HUES64 (cell line): ENCODE measurements at regions not wholly inside any gene's neighbourhood (a gene's known extent, or its start where the extent isn't known, plus 50 kb on each side); places are given as distances from the start of the nearest gene placed in this dataset.

ENCODE experiments used
- H3K27ac ChIP-seq: 2 replicates; pipeline ENCODE4 v1.7.0; 2013; ENCODE audit warnings: low read depth, low read length, inconsistent platforms
- H3K27me3 ChIP-seq: 2 replicates; pipeline ENCODE4 v1.6.1; 2013; ENCODE audit warnings: mild to moderate bottlenecking, low read length; ENCODE audit not compliant: insufficient read depth
- H3K36me3 ChIP-seq: 2 replicates; pipeline ENCODE4 v1.6.1; 2013; ENCODE audit warnings: mild to moderate bottlenecking, low read length; ENCODE audit not compliant: insufficient read depth
- H3K4me1 ChIP-seq: 2 replicates; pipeline ENCODE4 v1.6.1; 2013; ENCODE audit warnings: mild to moderate bottlenecking, low read length, moderate library complexity; ENCODE audit not compliant: insufficient read depth
- H3K4me3 ChIP-seq: 2 replicates; pipeline ENCODE4 v1.5.1; 2013; ENCODE audit warnings: mild to moderate bottlenecking, low read length, moderate library complexity
- H3K9ac ChIP-seq: 2 replicates; pipeline ENCODE4 v1.6.1; 2013; ENCODE audit warnings: mild to moderate bottlenecking, low read depth, low read length
- H3K9me3 ChIP-seq: 2 replicates; pipeline ENCODE4 v1.6.1; 2013; ENCODE audit warnings: low read depth, low read length; ENCODE audit not compliant: insufficient read depth
- WGBS: fragments of 150-250, 120-280 bp; methylation state at CpG from one replicate; pipeline ENCODE4 v1.1.7; 2013; ENCODE audit warnings: missing lambda C conversion rate; 5-methylcytosine and 5-hydroxymethylcytosine counted together

DNA sequence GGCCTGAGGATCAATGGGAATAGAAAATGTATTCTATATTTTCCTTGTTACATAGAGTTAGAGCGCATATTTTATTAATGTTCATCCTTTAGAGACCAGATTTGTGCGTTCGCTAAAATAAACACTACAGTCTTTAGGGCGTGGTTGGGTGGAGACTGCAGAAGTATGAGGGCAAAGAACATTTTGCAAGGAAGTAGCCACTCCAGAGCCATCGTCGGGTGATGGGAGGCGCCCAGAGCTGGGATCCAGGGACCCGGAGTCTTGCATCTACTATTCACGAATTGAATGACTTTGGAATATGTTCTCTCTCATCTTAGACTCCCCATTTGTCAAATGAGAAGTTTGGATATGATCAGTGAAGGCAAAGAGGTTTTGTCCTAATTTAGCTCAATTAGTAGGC lies 154.2 kb upstream of the IRX6 start:
- H3K9ac ChIP-seq: no peak overlapping the region
- WGBS: 96% methylated on average over 9 of the region's 9 CpGs

DNA sequence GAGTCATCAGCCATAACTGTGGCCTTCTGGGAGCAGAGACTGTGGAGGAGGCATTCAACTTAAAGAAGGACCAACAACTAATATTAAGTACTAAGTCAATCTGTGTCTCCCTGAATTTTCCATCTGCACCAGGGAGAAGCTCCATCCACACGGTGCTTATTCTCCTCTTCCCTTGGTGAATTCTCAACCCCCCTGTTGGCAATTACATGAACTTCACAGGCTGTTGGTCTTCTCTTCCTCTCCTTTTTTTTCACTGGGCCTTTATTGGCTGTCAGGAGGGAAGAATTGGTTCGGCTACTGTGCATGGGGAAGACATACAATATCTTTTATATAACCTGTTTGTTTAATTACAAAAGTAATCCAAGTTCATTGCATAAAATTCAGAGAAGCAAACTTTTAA lies 152.8 kb upstream of the IRX6 start:
- H3K36me3 ChIP-seq: no peaks in the 10 kb centered on the region
- H3K4me1 ChIP-seq: no peaks in the 10 kb centered on the region; the same call in none of the 2 replicates
- H3K4me3 ChIP-seq: no peak overlapping the region
- WGBS: 76% methylated on average over 1 of the region's 2 CpGs
- H3K27me3 ChIP-seq: no peaks in the 10 kb centered on the region
- H3K9ac ChIP-seq: no peak overlapping the region
- H3K27ac ChIP-seq: no peak overlapping the region
- H3K9me3 ChIP-seq: no peaks in the 10 kb centered on the region

More for the DNA sequence above, 154.2 kb upstream of the IRX6 start:
- H3K27me3 ChIP-seq: no peaks in the 10 kb centered on the region
- H3K36me3 ChIP-seq: no peaks in the 10 kb centered on the region
- no peaks in the 10 kb centered on the region for H3K9me3 ChIP-seq
- no peak overlapping the region for H3K27ac ChIP-seq
- H3K4me3 ChIP-seq: no peak overlapping the region
- H3K4me1 ChIP-seq: no peaks in the 10 kb centered on the region; the same call in 1 of the 2 replicates

DNA sequence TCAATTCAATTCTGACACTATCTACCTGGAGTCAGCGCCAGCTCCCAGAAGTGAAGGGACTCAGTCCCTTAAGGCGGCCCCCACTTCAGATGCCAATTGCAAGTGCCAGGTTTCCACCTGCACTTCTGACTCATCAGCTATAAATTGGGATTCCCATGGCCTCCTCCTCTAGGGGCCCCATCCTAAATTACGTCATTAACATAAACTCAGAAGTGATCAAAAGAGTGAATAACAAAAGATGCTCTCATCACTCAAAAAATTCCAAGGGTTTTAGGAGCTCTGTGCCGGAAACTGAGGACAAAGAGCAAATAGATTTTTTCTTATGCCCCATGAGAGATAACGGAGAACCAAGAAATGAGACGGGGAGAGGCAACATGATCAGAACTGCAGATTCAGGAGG lies 148.6 kb upstream of the IRX6 start:
- Histone ChIP-seq H3K4me3 (no peak overlapping the region), H3K36me3 (no peaks in the 10 kb centered on the region), H3K27ac (no peak overlapping the region), H3K9ac (no peak overlapping the region), H3K27me3 (no peaks in the 10 kb centered on the region), H3K9me3 (no peaks in the 10 kb centered on the region), H3K4me1 (no peaks in the 10 kb centered on the region; the same call in 1 of the 2 replicates)
- WGBS: 92% methylated on average over 6 of the region's 6 CpGs

DNA sequence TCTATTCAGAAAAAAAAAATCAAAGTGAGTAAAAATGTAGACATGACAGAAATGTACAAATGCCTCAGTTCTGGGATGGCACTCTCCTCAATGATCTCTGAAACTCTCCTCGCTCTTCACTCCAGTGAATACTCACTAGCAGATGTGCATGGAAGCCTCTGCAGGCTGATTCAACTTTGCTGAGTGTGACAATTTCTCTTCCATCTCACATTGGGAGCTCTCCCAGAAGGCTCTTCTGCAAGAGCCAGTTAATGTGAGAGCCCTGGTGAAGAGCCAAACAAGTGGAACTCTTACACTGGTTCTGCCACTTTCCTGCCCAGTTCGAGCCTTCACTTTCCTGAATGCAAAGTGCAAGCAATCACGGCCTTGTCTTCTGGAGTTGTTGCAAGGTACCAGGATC lies 147.1 kb upstream of the IRX6 start:
- no peaks in the 10 kb centered on the region for H3K9me3 ChIP-seq
- H3K27me3 ChIP-seq: no peaks in the 10 kb centered on the region
- no peak overlapping the region for H3K4me3 ChIP-seq
- WGBS: 95% methylated on average over 3 of the region's 3 CpGs
- no peak overlapping the region for H3K9ac ChIP-seq
- no peaks in the 10 kb centered on the region; the same call in 1 of the 2 replicates for H3K4me1 ChIP-seq
- no peaks in the 10 kb centered on the region for H3K36me3 ChIP-seq
- H3K27ac ChIP-seq: no peak overlapping the region

DNA sequence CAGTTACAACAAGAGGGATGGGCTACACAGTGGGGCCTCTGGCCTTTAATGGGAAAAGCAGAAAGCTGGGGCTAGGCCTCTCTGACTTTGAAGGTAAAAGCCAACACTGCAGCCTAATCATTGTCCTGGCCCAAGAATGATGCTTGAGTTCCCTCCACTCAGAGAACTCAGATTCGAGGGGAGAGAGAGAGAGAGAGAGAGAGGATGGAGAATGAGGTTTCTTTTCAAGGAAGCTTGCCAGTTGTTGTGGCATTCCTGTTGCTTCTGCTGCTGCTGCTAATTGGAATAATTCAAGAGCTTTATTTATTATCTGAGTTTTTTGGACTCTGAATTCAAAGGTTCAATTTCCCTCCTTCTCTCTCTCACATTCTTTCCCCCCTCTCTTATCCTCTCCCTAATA lies 144.6 kb upstream of the IRX6 start:
- Histone ChIP-seq H3K9ac (no peak overlapping the region), H3K4me1 (peaks cover 15% of the 10 kb centered on the region), H3K27ac (no peak overlapping the region), H3K36me3 (no peaks in the 10 kb centered on the region), H3K9me3 (no peaks in the 10 kb centered on the region), H3K4me3 (no peak overlapping the region), H3K27me3 (no peaks in the 10 kb centered on the region)
- WGBS: 91% methylated on average over 1 of the region's 1 CpG

DNA sequence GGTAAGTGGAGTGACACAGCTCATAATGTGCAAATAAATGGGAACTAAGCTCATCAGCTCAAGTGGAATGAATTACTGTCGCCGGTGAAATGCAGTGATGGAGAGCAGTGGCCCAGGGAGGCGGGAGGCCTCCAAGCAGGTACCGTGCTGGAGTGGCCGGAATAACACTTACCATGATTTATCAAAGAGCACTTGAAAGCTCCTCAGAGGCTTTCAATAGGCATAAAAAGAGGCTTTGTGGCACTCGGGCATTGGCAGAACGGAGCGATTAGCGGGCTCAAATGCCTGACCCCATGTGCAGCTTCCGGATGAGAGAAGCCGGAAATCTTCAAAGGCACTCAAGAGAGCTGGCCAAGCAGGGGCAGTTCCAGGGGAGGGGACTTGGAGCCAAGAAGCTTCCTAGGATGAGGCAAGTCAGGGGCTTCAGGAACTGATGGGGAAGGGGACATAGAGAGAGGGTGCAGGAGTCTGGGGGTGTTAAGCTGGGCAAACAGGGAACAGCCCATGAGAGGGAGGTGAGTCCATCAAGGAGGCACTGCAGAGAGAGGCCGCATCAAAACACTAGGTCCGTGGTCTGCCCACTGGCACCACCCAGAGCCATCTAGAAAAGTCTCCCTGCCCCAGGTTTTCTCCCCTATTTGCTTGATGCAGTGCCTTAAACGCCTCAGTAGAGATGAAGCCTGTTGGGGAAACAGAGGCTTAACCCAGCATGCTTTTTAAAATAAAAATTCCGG lies 144.0 kb upstream of the IRX6 start:
- Histone ChIP-seq H3K4me1 (peaks cover 20% of the 10 kb centered on the region), H3K9ac (no peak overlapping the region), H3K27me3 (no peaks in the 10 kb centered on the region), H3K9me3 (no peaks in the 10 kb centered on the region), H3K27ac (no peak overlapping the region), H3K4me3 (no peak overlapping the region), H3K36me3 (no peaks in the 10 kb centered on the region)
- 93% methylated on average over 15 of the region's 15 CpGs for WGBS

DNA sequence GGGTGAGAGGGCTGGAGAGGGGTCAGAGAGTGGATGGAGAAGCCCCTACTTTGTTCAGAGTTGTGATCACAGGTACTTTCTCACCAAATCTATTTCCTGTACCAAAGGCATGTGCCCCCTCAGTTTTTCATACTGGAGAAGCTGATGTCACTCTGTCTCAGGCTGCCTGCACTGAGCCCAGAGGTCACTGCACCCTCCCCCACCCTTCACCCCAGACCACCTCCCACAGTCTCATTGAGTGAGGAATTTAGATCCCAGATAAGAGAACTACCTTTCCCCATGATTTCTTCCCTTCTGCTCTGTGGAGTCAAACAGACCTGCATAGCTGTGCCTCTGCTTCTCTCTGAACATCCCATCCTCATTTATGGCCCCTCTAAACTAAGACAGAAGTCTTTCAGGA lies 140.0 kb upstream of the IRX6 start:
- no peak overlapping the region for H3K27ac ChIP-seq
- peaks cover 20% of the 10 kb centered on the region; the same call in 1 of the 2 replicates for H3K4me1 ChIP-seq
- H3K4me3 ChIP-seq: no peak overlapping the region
- H3K36me3 ChIP-seq: no peaks in the 10 kb centered on the region
- H3K9ac ChIP-seq: no peak overlapping the region
- H3K9me3 ChIP-seq: no peaks in the 10 kb centered on the region
- H3K27me3 ChIP-seq: no peaks in the 10 kb centered on the region

DNA sequence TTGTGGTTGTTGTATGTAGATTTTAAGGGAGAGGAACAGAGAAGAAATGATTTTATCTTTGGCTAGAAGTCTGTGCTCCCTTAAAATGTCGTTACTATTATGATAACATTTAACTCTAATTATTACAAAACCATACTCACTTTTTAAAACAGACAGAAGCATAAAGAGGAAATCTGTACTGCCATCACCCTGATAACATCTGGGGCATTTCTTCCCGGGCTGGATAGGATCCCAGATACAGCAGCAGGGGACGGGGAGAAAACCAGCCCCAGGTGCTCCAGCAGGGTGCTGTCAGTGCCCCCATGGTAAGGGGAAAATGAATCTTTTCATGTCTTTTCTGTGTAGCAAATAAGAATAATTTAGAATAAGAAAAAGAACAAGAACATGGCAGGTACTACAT lies 139.4 kb upstream of the IRX6 start:
- 80% methylated on average over 3 of the region's 3 CpGs for WGBS
- H3K27me3 ChIP-seq: no peaks in the 10 kb centered on the region

DNA sequence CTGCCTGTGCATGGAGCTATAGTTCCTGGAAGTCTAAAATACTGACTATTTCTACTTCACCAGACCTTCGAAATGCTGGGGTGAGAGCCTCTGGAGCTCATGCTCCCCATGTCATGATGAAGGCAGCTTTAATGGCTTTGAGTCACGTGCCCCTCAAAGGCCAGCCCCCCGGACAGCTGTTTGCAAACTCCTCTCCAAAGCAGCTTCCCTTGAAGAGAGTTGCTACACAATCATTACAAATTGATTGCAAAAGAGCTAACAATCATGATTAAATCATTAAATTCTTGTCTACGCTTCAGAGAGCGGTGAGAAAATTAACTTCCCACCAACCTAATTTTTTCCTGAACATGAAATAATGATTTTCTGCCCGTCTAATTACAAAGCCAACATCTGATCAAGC lies 134.8 kb upstream of the IRX6 start:
- H3K9ac ChIP-seq: no peak overlapping the region
- H3K27me3 ChIP-seq: no peaks in the 10 kb centered on the region
- peaks cover 6% of the 10 kb centered on the region; the same call in 1 of the 2 replicates for H3K9me3 ChIP-seq
- no peaks in the 10 kb centered on the region for H3K36me3 ChIP-seq
- H3K4me3 ChIP-seq: no peak overlapping the region
- no peak overlapping the region for H3K27ac ChIP-seq
- 83% methylated on average over 5 of the region's 6 CpGs for WGBS
- peaks cover 20% of the 10 kb centered on the region for H3K4me1 ChIP-seq

More for the DNA sequence above, 139.4 kb upstream of the IRX6 start:
- no peaks in the 10 kb centered on the region for H3K36me3 ChIP-seq
- H3K9ac ChIP-seq: no peak overlapping the region
- H3K4me3 ChIP-seq: no peak overlapping the region
- no peak overlapping the region for H3K27ac ChIP-seq
- H3K4me1 ChIP-seq: peaks cover 24% of the 10 kb centered on the region
- no peaks in the 10 kb centered on the region for H3K9me3 ChIP-seq

DNA sequence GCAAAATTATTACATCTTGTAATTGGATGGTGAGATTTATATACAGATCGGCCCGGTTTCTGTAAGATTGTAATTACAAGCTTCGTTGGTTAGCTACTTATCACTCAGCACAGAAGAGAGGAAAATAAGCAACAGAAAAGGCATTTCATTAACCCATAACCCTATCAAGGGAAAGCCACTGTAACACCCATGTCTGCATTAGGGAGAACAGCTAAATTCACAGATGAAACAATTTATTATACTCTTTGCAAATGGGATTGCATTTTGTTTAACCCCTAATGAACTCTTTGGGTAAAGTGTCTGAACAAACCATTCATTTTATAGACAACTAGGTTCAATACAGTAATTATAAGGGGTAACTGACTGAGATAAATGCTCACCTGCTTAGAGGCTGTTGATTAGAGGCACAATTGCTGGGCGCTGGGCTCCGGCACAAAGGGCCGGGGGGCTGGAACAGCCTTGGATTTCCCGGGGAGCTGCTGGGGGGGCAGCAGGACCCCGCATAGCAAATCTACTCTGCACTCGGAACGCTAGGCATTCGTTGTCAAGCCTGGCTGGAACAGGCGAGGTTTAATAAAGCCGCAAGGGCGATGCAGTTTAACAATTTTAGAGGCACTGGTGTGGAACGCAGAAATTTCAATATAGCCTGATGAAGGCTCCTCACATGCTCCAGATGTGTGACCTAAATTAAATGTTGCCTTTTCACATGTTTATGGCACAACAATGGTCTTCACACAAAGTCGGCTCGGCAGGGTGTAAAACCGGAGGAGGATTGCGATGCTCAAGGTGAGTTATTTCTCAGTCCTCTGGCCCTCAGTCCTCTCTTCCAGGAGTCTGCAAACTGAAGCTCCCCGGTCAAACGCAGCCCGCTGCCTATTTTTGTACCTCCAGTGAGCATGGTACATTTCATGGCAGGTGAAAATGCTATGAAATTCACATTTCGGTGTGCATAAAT lies 134.0 kb upstream of the IRX6 start:
- Histone ChIP-seq H3K36me3 (no peaks in the 10 kb centered on the region), H3K27me3 (no peaks in the 10 kb centered on the region), H3K9me3 (peaks cover 6% of the 10 kb centered on the region; the same call in 1 of the 2 replicates), H3K4me3 (peak overlapping the region; percentile 27; the same call in 1 of the 2 replicates), H3K9ac (no peak overlapping the region), H3K27ac (peak overlapping the region; percentile 19; the same call in 1 of the 2 replicates), H3K4me1 (peaks cover 13% of the 10 kb centered on the region)
- WGBS: 57% methylated on average over 22 of the region's 23 CpGs

DNA sequence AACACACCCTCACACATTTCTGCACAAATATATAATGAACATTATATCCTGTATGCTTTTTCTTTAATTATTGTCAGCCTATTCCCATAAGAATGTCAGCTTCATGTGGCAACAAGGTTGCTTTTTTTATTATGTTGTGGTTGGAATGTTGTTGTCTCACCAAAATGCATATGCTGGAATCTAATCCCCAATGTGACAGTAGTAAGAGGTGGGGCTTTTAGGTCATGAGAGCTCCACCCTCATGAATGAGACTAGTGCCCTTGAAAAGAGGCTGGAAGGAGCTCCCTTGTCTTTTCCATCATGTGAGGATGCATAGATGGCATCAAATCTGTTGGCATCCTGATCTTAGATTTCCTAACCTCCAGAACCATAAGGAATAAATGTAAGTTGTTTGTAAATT lies 131.3 kb upstream of the IRX6 start:
- H3K9ac ChIP-seq: no peak overlapping the region
- H3K9me3 ChIP-seq: peaks cover 8% of the 10 kb centered on the region
- no peak overlapping the region for H3K4me3 ChIP-seq
- H3K36me3 ChIP-seq: no peaks in the 10 kb centered on the region
- H3K27ac ChIP-seq: no peak overlapping the region
- H3K4me1 ChIP-seq: peaks cover 13% of the 10 kb centered on the region
- no peaks in the 10 kb centered on the region for H3K27me3 ChIP-seq
